ENCODE measurements at regions not wholly inside any gene's neighbourhood (a gene's known extent, or its start where the extent isn't known, plus 50 kb on each side); places are given as distances from the start of the nearest gene placed in this dataset.

GRCh38 chr2:40625849-40626248 lies 174.0 kb upstream of the SLC8A1 start:
- Histone ChIP-seq H3K36me3 (replicated peaks in 1 of 2; ENCODE audit: control insufficient read depth in 1 of 2, insufficient read depth in 2 of 2, low read length in 2 of 2) (no peaks in the 10 kb centered on the region), H3K4me1 (ENCODE audit: control insufficient read depth in 1 of 2, insufficient read depth in 2 of 2, low read length in 2 of 2) (no peaks in the 10 kb centered on the region), H3K27ac (ENCODE audit: low read depth in 1 of 2, low read length in 2 of 2) (no peak overlapping the region), H3K79me2 (ENCODE audit: insufficient read depth, low read length) (no peaks in the 10 kb centered on the region), H3K9ac (ENCODE audit: insufficient read depth, low read length, poor library complexity, severe bottlenecking) (no peak overlapping the region), H3K4me3 (replicated peaks in 1 of 3; ENCODE audit: low read depth in 2 of 3, low read length in 3 of 3) (no peak overlapping the region), H4K20me1 (ENCODE audit: insufficient read depth, low read length) (no peaks in the 10 kb centered on the region), H3K9me3 (replicated peaks in 1 of 2; ENCODE audit: control insufficient read depth in 1 of 2, insufficient read depth in 1 of 2, low read length in 2 of 2) (no peaks in the 10 kb centered on the region), H2AFZ (ENCODE audit: insufficient read depth, low read depth, low read length, poor library complexity, severe bottlenecking) (no peak overlapping the region), H3K4me2 (replicated peaks; ENCODE audit: extremely low read depth, low read length, poor library complexity, severe bottlenecking) (no peak overlapping the region), H3K27me3 (ENCODE audit: control insufficient read depth in 2 of 2, insufficient read depth in 2 of 2, low read length in 2 of 2) (no peaks in the 10 kb centered on the region)
- Mint-ChIP-seq H3K4me3 (no peak overlapping the region), H3K27me3 (ENCODE audit: low read depth in 3 of 3) (no peaks in the 10 kb centered on the region), H3K9me3 (no peaks in the 10 kb centered on the region), H3K4me1 (no peaks in the 10 kb centered on the region), H3K36me3 (no peaks in the 10 kb centered on the region), H3K27ac (no peak overlapping the region)
- WGBS (ENCODE audit: insufficient coverage): no CpG with 5 or more reads among the region's 3 CpGs
- no peak for TF ChIP-seq CTCF (IDR thresholded peaks at IDR 0.05)
- peak; percentile 23 to 64 (median 38) for DNase-seq
- intact Hi-C loops (cut with micrococcal nuclease): no loop called here

GRCh38 chr2:40628556-40628955 lies 176.7 kb upstream of the SLC8A1 start:
- no peaks in the 10 kb centered on the region for H3K79me2 ChIP-seq (ENCODE audit: insufficient read depth, low read length)
- WGBS (ENCODE audit: insufficient coverage): no CpG with 5 or more reads among the region's 3 CpGs

More at GRCh38 chr2:40628556-40628955, 176.7 kb upstream of the SLC8A1 start:
- Histone ChIP-seq H3K4me1 (ENCODE audit: control insufficient read depth in 1 of 2, insufficient read depth in 2 of 2, low read length in 2 of 2) (no peaks in the 10 kb centered on the region), H3K4me3 (replicated peaks in 1 of 3; ENCODE audit: low read depth in 2 of 3, low read length in 3 of 3) (no peak overlapping the region), H3K9me3 (replicated peaks in 1 of 2; ENCODE audit: control insufficient read depth in 1 of 2, insufficient read depth in 1 of 2, low read length in 2 of 2) (no peaks in the 10 kb centered on the region), H3K9ac (ENCODE audit: insufficient read depth, low read length, poor library complexity, severe bottlenecking) (no peak overlapping the region), H3K36me3 (replicated peaks in 1 of 2; ENCODE audit: control insufficient read depth in 1 of 2, insufficient read depth in 2 of 2, low read length in 2 of 2) (no peaks in the 10 kb centered on the region), H3K27ac (ENCODE audit: low read depth in 1 of 2, low read length in 2 of 2) (no peak overlapping the region), H4K20me1 (ENCODE audit: insufficient read depth, low read length) (no peaks in the 10 kb centered on the region), H2AFZ (ENCODE audit: insufficient read depth, low read depth, low read length, poor library complexity, severe bottlenecking) (no peak overlapping the region), H3K4me2 (replicated peaks; ENCODE audit: extremely low read depth, low read length, poor library complexity, severe bottlenecking) (no peak overlapping the region), H3K27me3 (ENCODE audit: control insufficient read depth in 2 of 2, insufficient read depth in 2 of 2, low read length in 2 of 2) (no peaks in the 10 kb centered on the region)
- intact Hi-C loops (cut with micrococcal nuclease): no loop called here
- Mint-ChIP-seq H3K9me3 (peaks cover 0 to 5% (median 0%) of the 10 kb centered on the region in 7 donors), H3K4me3 (no peak overlapping the region), H3K27ac (no peak overlapping the region), H3K27me3 (ENCODE audit: low read depth in 3 of 3) (no peaks in the 10 kb centered on the region), H3K36me3 (no peaks in the 10 kb centered on the region), H3K4me1 (no peaks in the 10 kb centered on the region)
- TF ChIP-seq CTCF (IDR thresholded peaks at IDR 0.05): no peak
- no peak for DNase-seq
